WTC11 (cell line): ENCODE measurements at regions not wholly inside any gene's neighbourhood (a gene's known extent, or its start where the extent isn't known, plus 50 kb on each side); places are given as distances from the start of the nearest gene placed in this dataset.

Experiments used
- ATAC-seq: fragments of 200-7000 bp; cut with Tn5 transposase; 2 replicates; pipeline ENCODE4 v1.10.0; 2021; ENCODE audit warnings: mild to moderate bottlenecking, moderate library complexity
- CTCF ChIA-PET: fragments of 300-600 bp; sonication (Branson Sonifier 250); formaldehyde crosslinking; loops from one replicate; lab custom pipeline; 2021; ENCODE audit warnings: antibody characterized with exemption; lab: Charles Lee
- POLR2A ChIA-PET: fragments of 350-600 bp; sonication (Branson Sonifier 250); formaldehyde crosslinking; loops from one replicate; lab custom pipeline; 2021; ENCODE audit warnings: antibody characterized with exemption; lab: Charles Lee
- DNase-seq: peaks from one replicate; pipeline ENCODE4 v3.0.0; 2021; ENCODE audit warnings: low spot score
- H3K27ac Mint-ChIP-seq: 2 replicates; pipeline ENCODE4 v1.8.0; 2021; ENCODE audit warnings: mixed read lengths
- H3K27me3 Mint-ChIP-seq: 2 replicates; pipeline ENCODE4 v1.8.0; 2021; ENCODE audit warnings: low read depth, mild to moderate bottlenecking, moderate library complexity, mixed read lengths
- H3K36me3 Mint-ChIP-seq: 2 replicates; pipeline ENCODE4 v1.8.0; 2021; ENCODE audit warnings: mixed read lengths
- H3K4me1 Mint-ChIP-seq: 2 replicates; pipeline ENCODE4 v1.8.0; 2022; ENCODE audit warnings: mixed read lengths
- H3K4me3 Mint-ChIP-seq: 2 replicates; pipeline ENCODE4 v1.8.0; 2021; ENCODE audit warnings: mild to moderate bottlenecking, moderate library complexity, mixed read lengths
- H3K9me3 Mint-ChIP-seq: 2 replicates; pipeline ENCODE4 v1.8.0; 2021; ENCODE audit warnings: mixed read lengths
- ATF1 ChIP-seq: sonication (generic); formaldehyde crosslinking; IDR thresholded peaks from 2 replicates; pipeline ENCODE4 v1.8.1; 2023; ENCODE audit warnings: mild to moderate bottlenecking, moderate library complexity, missing genetic modification reagents
- CREB1 ChIP-seq: sonication (generic); formaldehyde crosslinking; IDR thresholded peaks from 2 replicates; pipeline ENCODE4 v1.8.0; 2023; ENCODE audit warnings: mild to moderate bottlenecking, missing genetic modification reagents
- EMX1 ChIP-seq: fragments of 250-450 bp; sonication (Bioruptor Pico); IDR thresholded peaks from 2 replicates; pipeline ENCODE4 v1.8.0; 2021; ENCODE audit warnings: mild to moderate bottlenecking
- FOXP1 ChIP-seq: sonication (generic); formaldehyde crosslinking; IDR thresholded peaks from 2 replicates; pipeline ENCODE4 v1.8.0; 2022; ENCODE audit warnings: missing genetic modification reagents, mild to moderate bottlenecking, moderate library complexity, borderline replicate concordance
- GABPB1 ChIP-seq: sonication (generic); formaldehyde crosslinking; IDR thresholded peaks from 2 replicates; pipeline ENCODE4 v1.8.1; 2023; ENCODE audit warnings: mild to moderate bottlenecking, missing genetic modification reagents
- KAT7 ChIP-seq: sonication (generic); formaldehyde crosslinking; IDR thresholded peaks from 2 replicates; pipeline ENCODE4 v1.8.1; 2023; ENCODE audit warnings: missing genetic modification reagents, mild to moderate bottlenecking, borderline replicate concordance
- MAX ChIP-seq: sonication (generic); formaldehyde crosslinking; IDR thresholded peaks from 2 replicates; pipeline ENCODE4 v1.8.0; 2022; ENCODE audit warnings: mild to moderate bottlenecking, missing genetic modification reagents
- NFATC4 ChIP-seq: fragments of 250-450 bp; sonication (Bioruptor Pico); IDR thresholded peaks from 2 replicates; pipeline ENCODE4 v1.9.0; 2021; ENCODE audit warnings: mild to moderate bottlenecking
- NR2C2 ChIP-seq: sonication (generic); formaldehyde crosslinking; IDR thresholded peaks from 2 replicates; pipeline ENCODE4 v1.8.0; 2022; ENCODE audit warnings: mild to moderate bottlenecking, missing genetic modification reagents
- NR3C1 ChIP-seq: sonication (generic); formaldehyde crosslinking; conservative IDR thresholded peaks from 2 replicates; pipeline ENCODE4 v1.8.1; 2023; ENCODE audit warnings: low read depth, mild to moderate bottlenecking, missing genetic modification reagents
- STAT6 ChIP-seq: sonication (generic); formaldehyde crosslinking; conservative IDR thresholded peaks from 2 replicates; pipeline ENCODE4 v1.8.1; 2023; ENCODE audit warnings: mild to moderate bottlenecking, low read depth, missing genetic modification reagents, moderate library complexity
- ZNF263 ChIP-seq: sonication (generic); formaldehyde crosslinking; IDR thresholded peaks from 2 replicates; pipeline ENCODE4 v1.8.1; 2022; ENCODE audit warnings: low read depth, mild to moderate bottlenecking, moderate library complexity, missing genetic modification reagents
- ZNF423 ChIP-seq: fragments of 250-450 bp; sonication (Bioruptor Pico); IDR thresholded peaks from 2 replicates; pipeline ENCODE4 v2.1.2; 2022; ENCODE audit warnings: mild to moderate bottlenecking, moderate library complexity
- TF ChIP-seq, protein P1 (sequence below): fragments of 250-450 bp; sonication (Bioruptor Pico); IDR thresholded peaks from 2 replicates; pipeline ENCODE4 v1.8.0; 2021; ENCODE audit warnings: mild to moderate bottlenecking
- TF ChIP-seq, protein P2 (sequence below): fragments of 250-450 bp; sonication (Bioruptor Pico); conservative IDR thresholded peaks from 2 replicates; pipeline ENCODE4 v1.9.0; 2021; ENCODE audit warnings: mild to moderate bottlenecking
- TF ChIP-seq, protein P3 (sequence below): sonication (generic); formaldehyde crosslinking; IDR thresholded peaks from 2 replicates; pipeline ENCODE4 v1.8.1; 2022; ENCODE audit warnings: low read depth, missing genetic modification reagents, borderline replicate concordance

GRCh38 chr4:58074382-58074781 lies 964.2 kb upstream of the IGFBP7 start:
- Mint-ChIP-seq H3K36me3 (0 out of 2 replicates have a peak, but pooled peaks cover 3% of the 10 kb centered on the region), H3K9me3 (peaks cover 10% of the 10 kb centered on the region), H3K27me3 (no peaks in the 10 kb centered on the region), H3K4me1 (no peaks in the 10 kb centered on the region), H3K4me3 (no peak overlapping the region), H3K27ac (no peak overlapping the region)
- CTCF ChIA-PET: no interaction called here
- DNase-seq: no peak
- POLR2A ChIA-PET: no interaction called here
- TF ChIP-seq, protein P1, sequence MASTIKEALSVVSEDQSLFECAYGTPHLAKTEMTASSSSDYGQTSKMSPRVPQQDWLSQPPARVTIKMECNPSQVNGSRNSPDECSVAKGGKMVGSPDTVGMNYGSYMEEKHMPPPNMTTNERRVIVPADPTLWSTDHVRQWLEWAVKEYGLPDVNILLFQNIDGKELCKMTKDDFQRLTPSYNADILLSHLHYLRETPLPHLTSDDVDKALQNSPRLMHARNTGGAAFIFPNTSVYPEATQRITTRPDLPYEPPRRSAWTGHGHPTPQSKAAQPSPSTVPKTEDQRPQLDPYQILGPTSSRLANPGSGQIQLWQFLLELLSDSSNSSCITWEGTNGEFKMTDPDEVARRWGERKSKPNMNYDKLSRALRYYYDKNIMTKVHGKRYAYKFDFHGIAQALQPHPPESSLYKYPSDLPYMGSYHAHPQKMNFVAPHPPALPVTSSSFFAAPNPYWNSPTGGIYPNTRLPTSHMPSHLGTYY (CRISPR knock-in tag): no peak
- TF ChIP-seq CREB1 (CRISPR knock-in tag): no peak
- no peak for TF ChIP-seq EMX1 (CRISPR knock-in tag)
- ATAC-seq: no peak

GRCh38 chr4:58070726-58071125 lies 960.5 kb upstream of the IGFBP7 start:
- H3K4me1 Mint-ChIP-seq: no peaks in the 10 kb centered on the region
- DNase-seq (no peak), ATAC-seq (no peak)
- H3K27ac Mint-ChIP-seq: no peak overlapping the region
- H3K27me3 Mint-ChIP-seq: no peaks in the 10 kb centered on the region
- H3K4me3 Mint-ChIP-seq: no peak overlapping the region
- CTCF ChIA-PET: no interaction called here
- H3K9me3 Mint-ChIP-seq: peaks cover 14% of the 10 kb centered on the region
- TF ChIP-seq MAX (CRISPR knock-in tag) (no peak), NR3C1 (CRISPR knock-in tag) (no peak), GABPB1 (CRISPR knock-in tag) (no peak), STAT6 (CRISPR knock-in tag) (no peak), NR2C2 (no peak), ATF1 (CRISPR knock-in tag) (no peak), ZNF423 (CRISPR knock-in tag) (no peak), NFATC4 (CRISPR knock-in tag) (no peak)
- TF ChIP-seq, protein P2, sequence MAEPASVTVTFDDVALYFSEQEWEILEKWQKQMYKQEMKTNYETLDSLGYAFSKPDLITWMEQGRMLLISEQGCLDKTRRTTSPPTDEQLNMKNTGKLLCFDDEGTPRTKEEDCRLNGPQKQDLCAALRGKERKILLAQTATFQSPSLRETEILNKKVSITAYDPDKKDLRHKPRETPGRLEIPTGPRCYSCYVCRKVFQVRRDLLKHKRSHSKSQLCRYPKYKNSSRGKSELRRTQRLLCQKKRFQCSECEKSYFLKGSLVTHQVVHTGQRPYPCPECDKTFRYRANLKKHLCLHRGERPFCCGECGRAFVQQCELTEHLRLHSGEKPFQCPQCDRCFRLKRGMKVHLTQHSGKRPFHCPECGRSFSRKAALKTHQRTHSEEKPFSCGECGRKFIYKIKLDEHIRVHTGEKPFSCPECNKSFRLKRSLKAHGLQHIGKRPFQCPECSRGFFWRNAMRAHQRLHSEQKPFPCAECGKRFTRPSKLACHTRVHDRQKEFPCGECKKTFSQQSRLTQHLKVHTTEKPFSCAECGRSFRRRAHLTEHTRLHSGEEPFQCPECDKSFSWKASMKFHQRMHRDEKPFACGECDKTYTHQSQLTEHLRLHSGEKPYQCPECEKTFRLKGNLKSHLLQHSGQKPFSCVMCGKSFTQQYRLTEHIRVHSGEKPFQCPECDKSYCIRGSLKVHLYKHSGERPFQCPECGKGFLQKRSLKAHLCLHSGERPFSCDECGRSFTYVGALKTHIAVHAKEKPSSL (CRISPR knock-in tag): no peak
- TF ChIP-seq, all 79 proteins: peak for 0
- POLR2A ChIA-PET: no interaction called here
- 0 out of 2 replicates have a peak, but pooled peaks cover 3% of the 10 kb centered on the region for H3K36me3 Mint-ChIP-seq

DNA sequence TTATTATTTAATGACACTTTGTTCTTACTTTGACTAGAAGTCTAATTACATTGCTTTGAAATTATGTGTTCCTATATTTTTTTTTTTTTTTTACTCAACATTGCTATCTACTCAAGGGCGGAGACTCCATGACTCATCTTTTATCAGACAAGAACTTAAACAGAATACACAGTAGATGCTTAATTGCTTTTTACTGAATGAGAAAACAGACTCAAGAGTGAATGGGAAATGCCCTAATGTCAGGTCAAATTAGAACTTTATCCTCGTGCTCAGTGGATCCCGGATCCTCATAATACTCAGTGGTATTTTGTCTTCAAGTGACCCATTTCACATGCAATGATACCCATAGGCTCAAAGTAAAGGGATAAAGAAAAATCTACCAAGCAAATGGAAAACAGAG lies 954.5 kb upstream of the IGFBP7 start:
- no peak for ATAC-seq
- TF ChIP-seq KAT7 (CRISPR knock-in tag): no peak
- TF ChIP-seq FOXP1 (CRISPR knock-in tag): no peak
- TF ChIP-seq ZNF263: no peak
- TF ChIP-seq, protein P3, sequence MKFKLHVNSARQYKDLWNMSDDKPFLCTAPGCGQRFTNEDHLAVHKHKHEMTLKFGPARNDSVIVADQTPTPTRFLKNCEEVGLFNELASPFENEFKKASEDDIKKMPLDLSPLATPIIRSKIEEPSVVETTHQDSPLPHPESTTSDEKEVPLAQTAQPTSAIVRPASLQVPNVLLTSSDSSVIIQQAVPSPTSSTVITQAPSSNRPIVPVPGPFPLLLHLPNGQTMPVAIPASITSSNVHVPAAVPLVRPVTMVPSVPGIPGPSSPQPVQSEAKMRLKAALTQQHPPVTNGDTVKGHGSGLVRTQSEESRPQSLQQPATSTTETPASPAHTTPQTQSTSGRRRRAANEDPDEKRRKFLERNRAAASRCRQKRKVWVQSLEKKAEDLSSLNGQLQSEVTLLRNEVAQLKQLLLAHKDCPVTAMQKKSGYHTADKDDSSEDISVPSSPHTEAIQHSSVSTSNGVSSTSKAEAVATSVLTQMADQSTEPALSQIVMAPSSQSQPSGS: no peak
- ChIA-PET POLR2A (no interaction called here), CTCF (no interaction called here)
- Mint-ChIP-seq H3K4me3 (no peak overlapping the region), H3K4me1 (no peaks in the 10 kb centered on the region), H3K27ac (no peak overlapping the region), H3K9me3 (peaks cover 4% of the 10 kb centered on the region), H3K27me3 (no peaks in the 10 kb centered on the region), H3K36me3 (no peaks in the 10 kb centered on the region)
- DNase-seq: no peak
